ENCODE measurements at regions not wholly inside any gene's neighbourhood (a gene's known extent, or its start where the extent isn't known, plus 50 kb on each side); places are given as distances from the start of the nearest gene placed in this dataset.
A peak's percentile ranks its signal among the peaks of the same experiment; 100 is the strongest.

- DNase-seq (ENCODE audit: low read depth) = no peak
Measured at GRCh38 chr4:141403782-141404181, 183.1 kb downstream of the ZNF330 start.

DNA sequence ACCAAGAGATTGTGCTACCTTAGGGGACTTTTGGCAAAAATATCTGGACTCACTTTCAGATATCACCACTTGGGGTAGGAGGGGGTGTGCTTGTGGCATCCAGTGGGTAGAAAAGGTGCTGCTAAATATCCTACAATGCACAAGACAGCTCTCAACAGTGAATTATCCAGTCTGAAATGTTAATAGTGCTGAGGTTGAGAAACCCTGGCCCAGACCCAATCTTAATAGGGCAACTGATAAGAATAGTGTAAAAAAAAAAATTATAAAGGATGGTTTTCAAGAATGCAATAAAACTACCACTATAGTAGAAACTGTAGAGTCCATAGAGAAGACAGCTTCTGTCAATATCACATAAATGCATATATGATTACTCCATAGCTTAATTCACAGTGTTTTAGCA lies 185.5 kb downstream of the ZNF330 start:
- DNase-seq (ENCODE audit: low read depth) = no peak

- DNase-seq (ENCODE audit: low read depth) = no peak
Measured at GRCh38 chr4:141409556-141409955, 188.9 kb downstream of the ZNF330 start.

DNA sequence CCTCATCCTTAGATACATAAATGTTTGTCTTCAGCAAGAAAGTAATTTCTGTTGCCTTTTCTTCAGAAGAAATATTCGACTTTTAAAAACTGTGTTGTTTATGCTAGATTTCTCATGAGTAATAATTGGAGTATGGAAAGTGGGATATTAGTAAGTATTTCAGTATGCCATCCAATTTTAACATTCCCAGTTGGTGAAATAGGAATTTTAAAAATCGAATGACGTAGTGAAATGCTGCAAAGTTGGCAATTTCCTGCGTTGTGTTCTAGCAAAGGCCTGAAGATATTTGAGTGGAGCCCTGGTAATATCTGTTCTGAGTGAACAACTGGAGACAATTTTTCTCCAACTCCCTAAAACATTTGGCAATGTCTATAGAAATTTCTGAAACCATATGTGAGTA lies 190.1 kb downstream of the ZNF330 start:
- no peak for DNase-seq (ENCODE audit: low read depth)

DNA sequence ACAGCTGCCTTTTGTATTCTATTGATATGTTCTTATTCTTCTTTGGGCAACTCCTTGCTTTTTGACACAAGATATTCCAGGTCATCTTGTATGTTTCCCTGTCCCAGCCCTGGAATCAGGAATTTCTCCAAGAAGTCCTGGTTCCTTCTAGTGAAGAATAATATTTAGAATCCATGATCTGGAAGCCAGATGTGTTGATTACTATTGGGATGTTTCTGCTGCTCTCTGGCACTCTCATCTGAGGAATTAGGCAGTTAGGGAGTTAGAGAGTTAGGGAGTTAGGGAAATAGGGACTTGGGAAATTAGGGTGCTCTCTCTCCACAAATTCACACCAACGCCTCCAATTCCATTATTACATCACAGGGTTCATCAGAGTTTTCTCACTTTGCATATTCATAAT lies 191.2 kb downstream of the ZNF330 start:
- no peak for DNase-seq (ENCODE audit: low read depth)

DNA sequence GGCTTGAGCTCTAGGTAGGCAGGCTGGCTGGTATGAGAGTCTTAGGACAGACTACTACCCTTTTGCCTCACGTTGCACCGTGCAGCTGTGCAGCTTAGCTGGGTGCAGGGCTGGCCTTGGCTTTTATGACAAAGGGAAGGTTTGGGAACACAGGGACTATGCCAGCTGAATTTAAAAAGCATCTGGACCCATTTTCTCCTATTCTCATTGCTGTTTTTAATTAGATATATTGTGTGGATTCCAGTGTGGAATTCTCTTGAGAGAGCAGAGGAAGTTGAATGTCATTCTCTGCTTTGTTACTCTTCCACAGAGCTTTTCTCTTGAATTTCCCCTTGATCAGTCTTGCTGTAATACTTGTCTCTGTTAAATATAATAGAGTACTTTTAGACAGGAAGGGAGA lies 192.7 kb downstream of the ZNF330 start:
- no peak for DNase-seq (ENCODE audit: low read depth)

DNA sequence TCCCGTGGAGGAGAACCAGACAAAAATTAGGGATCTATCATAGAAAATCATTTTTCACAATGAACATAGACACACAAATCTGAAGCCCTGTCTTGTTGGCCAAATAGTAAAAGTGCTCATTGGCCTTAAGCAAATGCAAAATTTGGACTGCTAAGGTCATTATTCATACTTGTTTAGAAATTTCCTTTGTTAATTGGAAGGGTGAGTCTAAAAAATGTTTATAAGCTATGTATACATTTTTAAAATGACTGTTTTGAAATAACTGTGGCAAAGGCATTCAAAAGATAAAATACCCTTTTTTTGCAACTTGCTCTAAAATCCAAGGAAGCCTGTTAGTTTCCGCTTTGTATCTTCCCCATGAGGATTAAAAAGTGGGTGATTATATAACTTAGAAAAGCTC lies 195.0 kb downstream of the ZNF330 start:
- DNase-seq (ENCODE audit: low read depth) = no peak

DNA sequence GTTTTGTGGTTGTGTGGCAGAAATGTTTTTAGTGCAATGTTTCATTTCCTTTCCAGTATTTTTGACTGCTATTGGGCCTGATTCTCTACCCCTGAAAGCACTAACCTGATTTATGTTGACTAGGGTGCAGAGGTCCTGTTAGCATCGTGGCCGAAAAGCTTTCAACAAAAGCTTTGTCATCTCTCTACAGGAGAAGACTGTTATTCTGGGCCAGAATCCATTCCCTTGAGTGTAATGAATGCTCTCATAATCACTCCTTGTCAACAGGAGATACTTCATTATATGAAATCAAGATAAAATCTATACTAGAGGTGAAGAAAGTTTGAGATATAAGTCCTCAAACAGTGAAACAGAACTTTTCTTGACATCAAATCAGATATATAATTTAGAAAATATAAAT lies 195.5 kb downstream of the ZNF330 start:
- DNase-seq (ENCODE audit: low read depth) = no peak

GRCh38 chr4:141416677-141417363 lies 196.1 kb downstream of the ZNF330 start:
- no peak for DNase-seq (ENCODE audit: low read depth)

DNA sequence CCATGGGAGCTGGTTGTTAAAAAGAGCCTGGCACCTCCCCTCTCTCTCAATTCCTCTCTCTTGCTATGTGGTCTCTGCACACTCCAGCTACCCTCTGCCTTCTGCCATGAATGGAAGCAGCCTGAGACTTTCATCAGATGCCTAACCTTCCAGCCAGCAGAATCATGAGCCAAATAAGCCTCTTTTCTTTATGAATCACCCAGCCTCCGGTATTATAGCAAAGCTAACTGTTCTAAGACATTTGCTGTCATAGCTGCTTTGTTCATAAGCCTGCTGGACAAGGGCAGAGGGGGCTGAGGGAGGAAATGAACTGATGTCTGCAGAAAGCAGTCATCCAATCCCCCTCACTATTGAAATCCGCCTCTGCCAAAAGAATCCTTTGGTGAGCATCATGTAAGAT lies 196.7 kb downstream of the ZNF330 start:
- DNase-seq (ENCODE audit: low read depth) = no peak

- DNase-seq (ENCODE audit: low read depth) = peak; percentile 37
Measured at GRCh38 chr4:141425124-141425523, 204.4 kb downstream of the ZNF330 start.

GRCh38 chr4:141427726-141428296 lies 207.1 kb downstream of the ZNF330 start:
- no peak for DNase-seq (ENCODE audit: low read depth)

- no peak for DNase-seq (ENCODE audit: low read depth)
Measured at GRCh38 chr4:141429933-141430332, 206.4 kb upstream of the IL15 start.

DNA sequence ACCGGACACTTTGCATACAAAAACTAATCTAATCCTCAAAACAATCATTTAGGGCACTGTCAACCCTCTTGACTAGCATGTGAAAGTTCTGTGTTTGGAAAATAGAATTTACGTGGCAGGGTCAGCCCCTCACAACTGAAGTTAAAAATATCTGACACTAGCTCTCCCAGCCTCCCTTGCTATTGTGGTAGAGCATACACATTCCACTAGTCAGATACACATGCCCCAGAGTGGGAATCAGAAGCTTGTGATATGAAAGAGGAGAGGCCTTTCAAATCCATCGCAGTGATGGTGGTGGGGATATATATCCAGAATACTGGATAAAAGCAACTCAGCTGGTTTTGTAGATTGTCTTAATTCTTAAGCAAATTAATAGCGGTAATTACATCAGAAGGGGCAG lies 205.7 kb upstream of the IL15 start:
- DNase-seq (ENCODE audit: low read depth) = no peak

DNA sequence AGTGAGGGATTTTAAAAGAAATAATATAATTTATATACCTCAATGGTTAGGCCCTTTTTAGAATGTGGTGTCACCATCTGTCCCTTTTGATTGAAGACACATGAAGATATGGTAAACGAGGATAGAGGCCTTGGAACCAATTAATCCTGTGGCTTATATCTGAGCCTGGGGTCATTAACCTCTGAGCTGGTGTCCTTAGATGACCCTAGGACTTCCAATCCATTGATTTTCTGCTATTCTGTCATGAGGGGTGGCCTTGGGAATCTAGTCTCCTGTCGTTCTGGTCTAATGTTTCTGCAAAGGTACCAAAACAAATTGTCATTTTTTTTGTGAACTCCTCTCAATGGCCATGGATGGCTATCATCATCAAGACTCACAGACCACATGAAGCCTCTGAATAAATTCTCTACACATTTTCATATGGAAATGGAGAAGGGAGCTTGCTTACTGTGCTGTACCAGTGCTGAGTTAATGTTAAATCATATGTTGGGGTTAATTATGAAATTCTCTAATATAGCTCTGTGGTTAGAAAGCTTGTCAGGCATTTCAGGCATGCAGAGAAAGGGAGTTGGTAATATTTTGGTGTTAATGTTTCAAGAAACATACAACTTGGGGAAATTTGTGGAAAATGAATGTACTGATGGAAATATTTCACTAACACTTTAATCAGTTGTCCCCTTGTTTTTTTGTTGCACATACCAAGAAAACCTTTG lies 204.2 kb upstream of the IL15 start:
- DNase-seq (ENCODE audit: low read depth) = no peak

GRCh38 chr4:141435446-141436225 lies 200.7 kb upstream of the IL15 start:
- DNase-seq (ENCODE audit: low read depth) = no peak

DNA sequence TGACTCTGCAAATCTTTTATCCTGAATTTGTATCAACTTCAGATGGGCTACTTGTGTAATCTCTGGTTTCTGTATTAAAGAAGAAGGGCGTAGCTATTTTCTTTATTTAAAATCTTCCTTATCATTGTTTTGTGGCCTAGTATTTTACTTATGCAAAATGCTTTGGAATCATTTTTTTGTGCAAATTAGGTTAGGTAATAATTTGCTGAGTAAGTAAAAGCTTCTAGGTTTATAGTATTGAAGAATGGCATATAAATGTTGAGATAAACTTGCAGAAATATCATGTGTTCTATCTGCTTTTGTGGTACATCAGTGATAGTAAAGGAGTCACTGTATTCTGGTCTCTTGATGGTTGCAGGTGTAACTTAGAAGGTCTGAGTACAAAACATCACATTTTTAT lies 197.2 kb upstream of the IL15 start:
- DNase-seq (ENCODE audit: low read depth) = no peak

GRCh38 chr4:141447761-141448160 lies 188.6 kb upstream of the IL15 start:
- no peak for DNase-seq (ENCODE audit: low read depth)

- no peak for DNase-seq (ENCODE audit: low read depth)
Measured at GRCh38 chr4:141448490-141448889, 187.9 kb upstream of the IL15 start.

GRCh38 chr4:141449927-141450326 lies 186.5 kb upstream of the IL15 start:
- DNase-seq (ENCODE audit: low read depth) = no peak

GRCh38 chr4:141455651-141456050 lies 180.7 kb upstream of the IL15 start:
- no peak for DNase-seq (ENCODE audit: low read depth)

DNA sequence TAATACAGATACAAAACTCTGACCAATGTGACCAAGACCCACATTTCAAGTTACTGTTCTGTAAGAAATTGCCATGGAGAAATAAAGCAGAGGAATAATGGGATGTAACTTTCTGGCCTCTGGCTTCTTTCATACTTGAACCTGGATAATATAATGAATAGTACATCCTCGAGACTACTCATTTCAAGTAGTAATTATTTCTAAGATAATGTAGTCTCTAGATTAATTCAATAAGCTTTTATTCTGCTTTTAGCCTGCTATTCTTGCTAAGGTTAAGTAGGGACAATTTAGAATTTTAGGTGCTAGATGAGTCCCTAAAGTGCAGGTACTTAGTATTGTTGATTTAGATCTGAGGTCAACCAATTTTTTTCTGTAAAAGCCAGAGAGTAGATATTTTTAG lies 178.7 kb upstream of the IL15 start:
- no peak for DNase-seq (ENCODE audit: low read depth)

- DNase-seq (ENCODE audit: low read depth) = no peak
Measured at GRCh38 chr4:141458501-141458900, 177.9 kb upstream of the IL15 start.
